Astrocyte of the spinal cord (primary cell): ENCODE measurements at regions not wholly inside any gene's neighbourhood (a gene's known extent, or its start where the extent isn't known, plus 50 kb on each side); places are given as distances from the start of the nearest gene placed in this dataset.

ENCODE experiments used
- DNase-seq: peaks from one replicate; pipeline ENCODE4 v3.0.0; 2011; ENCODE audit warnings: low read depth, low spot score
- H3K4me3 ChIP-seq: 2 replicates; pipeline ENCODE4 v1.5.1; 2011; ENCODE audit warnings: low read depth, mild to moderate bottlenecking, low read length, moderate library complexity
- in situ Hi-C: cut with HindIII; loops from 2 replicates; pipeline ENCODE4 v1.10.0; 2017; ENCODE audit warnings: low sequenced_read_pairs
- TF ChIP-seq, protein P1 (sequence below): IDR thresholded peaks from 2 replicates; pipeline ENCODE4 v1.5.1; 2012; ENCODE audit warnings: low read depth, mild to moderate bottlenecking, low read length, inconsistent platforms

GRCh38 chr3:127097072-127097405 lies 95.9 kb upstream of the PRR23E start:
- DNase-seq, result no peak
- H3K4me3 ChIP-seq, result no peak overlapping the region
- TF ChIP-seq, protein P1, sequence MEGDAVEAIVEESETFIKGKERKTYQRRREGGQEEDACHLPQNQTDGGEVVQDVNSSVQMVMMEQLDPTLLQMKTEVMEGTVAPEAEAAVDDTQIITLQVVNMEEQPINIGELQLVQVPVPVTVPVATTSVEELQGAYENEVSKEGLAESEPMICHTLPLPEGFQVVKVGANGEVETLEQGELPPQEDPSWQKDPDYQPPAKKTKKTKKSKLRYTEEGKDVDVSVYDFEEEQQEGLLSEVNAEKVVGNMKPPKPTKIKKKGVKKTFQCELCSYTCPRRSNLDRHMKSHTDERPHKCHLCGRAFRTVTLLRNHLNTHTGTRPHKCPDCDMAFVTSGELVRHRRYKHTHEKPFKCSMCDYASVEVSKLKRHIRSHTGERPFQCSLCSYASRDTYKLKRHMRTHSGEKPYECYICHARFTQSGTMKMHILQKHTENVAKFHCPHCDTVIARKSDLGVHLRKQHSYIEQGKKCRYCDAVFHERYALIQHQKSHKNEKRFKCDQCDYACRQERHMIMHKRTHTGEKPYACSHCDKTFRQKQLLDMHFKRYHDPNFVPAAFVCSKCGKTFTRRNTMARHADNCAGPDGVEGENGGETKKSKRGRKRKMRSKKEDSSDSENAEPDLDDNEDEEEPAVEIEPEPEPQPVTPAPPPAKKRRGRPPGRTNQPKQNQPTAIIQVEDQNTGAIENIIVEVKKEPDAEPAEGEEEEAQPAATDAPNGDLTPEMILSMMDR, result no peak
- in situ Hi-C loops, result no loop called here

DNA sequence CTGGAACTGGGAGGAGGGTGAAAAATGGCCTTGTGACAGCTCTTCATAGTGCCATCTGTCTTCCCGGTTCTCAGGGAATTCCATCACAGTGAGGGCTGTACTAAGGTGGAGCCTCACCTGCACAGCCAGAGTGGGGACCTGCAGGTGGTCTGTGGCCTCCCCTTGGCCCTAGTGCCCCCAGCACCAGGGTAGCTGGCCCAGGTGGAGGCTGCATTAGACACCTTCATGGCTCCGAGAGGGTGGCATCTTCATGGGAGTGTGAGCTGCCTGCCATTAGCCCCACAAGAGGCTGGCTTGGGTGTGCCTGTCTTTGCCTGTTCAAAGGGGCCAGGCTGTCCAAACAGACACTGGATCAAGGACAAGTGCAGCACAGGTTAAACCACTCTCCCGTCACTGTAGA lies 95.5 kb upstream of the PRR23E start:
- in situ Hi-C loops, result no loop called here

GRCh38 chr3:127099982-127100381 lies 92.9 kb upstream of the PRR23E start:
- in situ Hi-C loops, result no loop called here
- TF ChIP-seq, protein P1, result no peak
- no peak for DNase-seq
- no peak overlapping the region for H3K4me3 ChIP-seq

More for the DNA sequence above, 95.5 kb upstream of the PRR23E start:
- DNase-seq, result no peak
- TF ChIP-seq, protein P1, result no peak
- no peak overlapping the region for H3K4me3 ChIP-seq

DNA sequence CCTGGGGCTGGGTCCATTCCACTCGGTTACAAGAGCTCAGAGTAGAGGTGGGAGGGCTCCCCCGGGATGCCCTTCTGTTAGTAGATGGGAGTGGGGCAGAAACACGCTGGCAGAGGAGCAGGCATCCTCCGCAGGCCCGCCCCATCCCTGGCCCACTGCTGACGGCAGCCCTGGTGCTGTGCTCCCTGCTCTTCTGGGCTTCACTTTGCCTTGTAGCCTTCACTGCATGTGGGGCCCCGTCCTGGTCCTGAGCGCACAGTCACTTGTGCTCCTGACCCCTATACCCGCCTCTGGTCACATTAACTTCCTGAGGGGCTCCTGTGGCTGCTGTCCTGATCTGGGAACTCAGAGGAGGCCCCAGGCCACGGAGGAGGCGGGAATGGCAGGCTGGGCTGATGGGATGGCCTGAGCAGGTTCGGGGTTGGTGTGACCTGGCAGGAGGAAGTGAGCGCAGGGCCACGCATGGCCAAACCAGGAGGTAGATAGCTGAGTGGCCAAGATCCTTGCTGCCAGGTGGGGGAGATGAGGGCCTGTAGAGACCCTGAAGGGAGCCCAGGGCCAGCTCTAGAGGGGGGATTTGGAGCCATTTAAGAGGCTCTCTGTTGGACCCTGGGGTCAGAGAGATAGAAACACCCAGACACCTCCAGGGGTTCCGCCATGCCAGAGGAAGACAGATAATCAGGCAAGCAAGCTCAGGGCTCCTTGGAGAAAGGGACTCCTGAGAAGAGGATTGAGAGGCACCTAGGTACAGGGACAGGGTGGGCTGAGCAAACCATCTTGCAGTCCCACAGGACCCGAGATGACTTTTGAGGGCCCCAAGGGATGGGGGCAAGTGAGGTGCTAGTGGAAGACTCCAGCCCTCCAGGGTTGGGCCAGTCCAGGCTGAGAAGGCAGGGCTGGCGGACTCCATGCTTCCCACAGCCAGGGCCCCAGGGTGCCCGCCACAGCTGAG lies 92.2 kb upstream of the PRR23E start:
- in situ Hi-C loops, result no loop called here
- TF ChIP-seq, protein P1, result no peak
- DNase-seq, result no peak
- no peak overlapping the region for H3K4me3 ChIP-seq

DNA sequence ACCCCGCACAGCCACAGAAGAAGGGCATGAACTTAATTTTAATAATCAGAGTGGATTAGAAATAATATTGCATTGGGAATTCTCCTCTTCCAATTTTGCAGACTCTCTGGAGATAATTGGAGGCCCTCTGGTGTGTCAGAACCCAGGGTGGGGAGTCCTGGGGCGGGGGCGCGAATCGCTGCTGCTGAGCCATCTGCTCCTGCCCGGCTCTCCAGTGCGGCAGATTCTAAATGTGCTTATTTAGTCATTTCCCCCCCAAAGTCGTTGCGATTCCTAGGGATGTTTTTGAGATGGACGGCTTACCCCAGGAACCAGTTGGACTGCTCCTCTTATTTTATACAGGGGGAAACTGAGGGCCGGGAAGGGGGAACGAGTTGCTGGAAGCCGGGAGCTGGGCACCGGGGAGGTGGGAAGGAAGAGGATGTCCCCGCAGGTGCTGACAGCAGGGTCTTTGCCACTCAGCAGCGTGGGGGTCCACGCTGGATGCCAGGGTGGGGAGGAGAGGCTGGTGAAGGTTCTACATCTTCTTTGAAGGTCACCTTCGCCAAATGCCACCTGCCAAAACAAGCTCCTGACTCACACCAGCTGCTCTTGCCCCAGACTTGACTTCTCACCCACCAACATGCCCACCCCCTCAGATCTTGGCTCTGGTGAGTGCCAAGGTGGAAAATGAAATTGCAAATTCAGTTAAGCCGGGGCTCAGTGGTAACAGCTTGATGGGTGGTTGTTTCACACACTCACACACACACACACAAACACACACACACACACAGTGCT lies 91.3 kb upstream of the PRR23E start:
- in situ Hi-C loops, result no loop called here
- no peak for DNase-seq
- H3K4me3 ChIP-seq, result no peak overlapping the region
- TF ChIP-seq, protein P1, result no peak

GRCh38 chr3:127102188-127102520 lies 90.8 kb upstream of the PRR23E start:
- H3K4me3 ChIP-seq, result no peak overlapping the region
- no peak for DNase-seq
- in situ Hi-C loops, result no loop called here
- TF ChIP-seq, protein P1, result no peak
